Neuronal stem cell (in vitro differentiated cells): ENCODE measurements at regions not wholly inside any gene's neighbourhood (a gene's known extent, or its start where the extent isn't known, plus 50 kb on each side); places are given as distances from the start of the nearest gene placed in this dataset.

Experiments used
- DNase-seq: peaks from one replicate; pipeline ENCODE4 v3.0.0-alpha.2; 2013; ENCODE audit warnings: low spot score
- H2AFZ ChIP-seq: one replicate; pipeline ENCODE4 v1.6.1; 2013; ENCODE audit warnings: mild to moderate bottlenecking, low read length, inconsistent platforms
- H2AK5ac ChIP-seq: 2 replicates; pipeline ENCODE4 v1.6.1; 2013; ENCODE audit warnings: low read depth, mild to moderate bottlenecking, inconsistent platforms, low read length, moderate library complexity, mixed read lengths
- H2BK120ac ChIP-seq: 2 replicates; pipeline ENCODE4 v1.6.1; 2013; ENCODE audit warnings: low read depth, mild to moderate bottlenecking, inconsistent platforms, low read length, moderate library complexity, mixed read lengths
- H2BK12ac ChIP-seq: one replicate; pipeline ENCODE4 v1.6.1; 2013; ENCODE audit warnings: low read length, inconsistent platforms
- H2BK15ac ChIP-seq: 2 replicates; pipeline ENCODE4 v1.6.1; 2013; ENCODE audit warnings: mild to moderate bottlenecking, low read length, inconsistent platforms, mixed read lengths
- H2BK5ac ChIP-seq: one replicate; pipeline ENCODE4 v1.6.1; 2013; ENCODE audit warnings: inconsistent platforms, mild to moderate bottlenecking, low read length, moderate library complexity
- H3K14ac ChIP-seq: one replicate; pipeline ENCODE4 v1.6.1; 2013; ENCODE audit warnings: low read length, inconsistent platforms
- H3K18ac ChIP-seq: 2 replicates; pipeline ENCODE4 v1.6.1; 2013; ENCODE audit warnings: low read length, inconsistent platforms
- H3K23ac ChIP-seq: 2 replicates; pipeline ENCODE4 v1.6.1; 2013; ENCODE audit warnings: low read depth, mild to moderate bottlenecking, mixed read lengths, low read length, inconsistent platforms; ENCODE audit not compliant: poor library complexity
- H3K27ac ChIP-seq: replicated peaks from 3 replicates; pipeline ENCODE4 v1.5.1; 2013; ENCODE audit warnings: low read length, inconsistent platforms
- H3K27me3 ChIP-seq, 3 experiments: 2 replicates each; pipeline ENCODE4 v1.6.1; 2013; ENCODE audit warnings: low read length in 3 of 3, mild to moderate bottlenecking in 2 of 3, inconsistent platforms in 1 of 3, low read depth in 1 of 3, mixed read lengths in 1 of 3, moderate library complexity in 1 of 3; ENCODE audit not compliant: control insufficient read depth in 3 of 3, insufficient read depth in 3 of 3
- H3K36me3 ChIP-seq, 2 donors: replicated peaks in 1 of 2; 2 replicates each; pipeline ENCODE4 v1.6.1; 2013; ENCODE audit warnings: low read length in 2 of 2; ENCODE audit not compliant: control insufficient read depth in 2 of 2, insufficient read depth in 2 of 2
- H3K4ac ChIP-seq: 2 replicates; pipeline ENCODE4 v1.6.1; 2013; ENCODE audit warnings: inconsistent platforms, mild to moderate bottlenecking, low read length, moderate library complexity
- H3K4me1 ChIP-seq, 2 donors: 1 replicate in 1 of 2; 2 replicates in 1 of 2; pipeline ENCODE4 v1.6.1; 2013; ENCODE audit warnings: low read length in 2 of 2, low read depth in 1 of 2; ENCODE audit not compliant: control insufficient read depth in 2 of 2, insufficient read depth in 1 of 2
- H3K4me2 ChIP-seq: one replicate; pipeline ENCODE4 v1.6.1; 2013; ENCODE audit warnings: mild to moderate bottlenecking, low read length, inconsistent platforms; ENCODE audit not compliant: insufficient read depth, poor library complexity, severe bottlenecking
- H3K4me3 ChIP-seq, 2 donors: 2 replicates each; pipeline ENCODE4 v1.5.1; 2013; ENCODE audit warnings: low read length in 2 of 2, mild to moderate bottlenecking in 2 of 2, inconsistent platforms in 1 of 2, moderate library complexity in 1 of 2
- H3K79me1 ChIP-seq: one replicate; pipeline ENCODE4 v1.6.1; 2013; ENCODE audit warnings: low read depth, mild to moderate bottlenecking, inconsistent platforms, low read length, moderate library complexity
- H3K9ac ChIP-seq: one replicate; pipeline ENCODE4 v1.6.1; 2013; ENCODE audit warnings: mild to moderate bottlenecking, low read depth, low read length, inconsistent platforms; ENCODE audit not compliant: poor library complexity
- H3K9me3 ChIP-seq, 2 donors: replicated peaks in 1 of 2; 2 replicates each; pipeline versions ENCODE3 to v1.6.1; 2013; ENCODE audit warnings: low read length in 2 of 2, mild to moderate bottlenecking in 2 of 2, inconsistent platforms in 1 of 2, low read depth in 1 of 2, mixed read lengths in 1 of 2, moderate library complexity in 1 of 2; ENCODE audit not compliant: control insufficient read depth in 2 of 2, insufficient read depth in 1 of 2
- H4K8ac ChIP-seq: one replicate; pipeline ENCODE4 v1.6.1; 2013; ENCODE audit warnings: low read depth, mild to moderate bottlenecking, inconsistent platforms, low read length, moderate library complexity
- H4K91ac ChIP-seq: one replicate; pipeline ENCODE4 v1.6.1; 2013; ENCODE audit warnings: low read length, low read depth, mild to moderate bottlenecking, inconsistent platforms; ENCODE audit not compliant: poor library complexity
- WGBS, 2 donors: extraction: QIAGEN DNeasy Blood & Tissue Kit; methylation state at CpG; one replicate each; pipeline ENCODE4 v1.1.7; 2013; ENCODE audit warnings: missing lambda C conversion rate in 2 of 2, mixed read lengths in 1 of 2; ENCODE audit not compliant: insufficient read length in 2 of 2, insufficient replicate concordance in 1 of 2; ENCODE audit errors: extremely low coverage in 2 of 2; 5-methylcytosine and 5-hydroxymethylcytosine counted together

DNA sequence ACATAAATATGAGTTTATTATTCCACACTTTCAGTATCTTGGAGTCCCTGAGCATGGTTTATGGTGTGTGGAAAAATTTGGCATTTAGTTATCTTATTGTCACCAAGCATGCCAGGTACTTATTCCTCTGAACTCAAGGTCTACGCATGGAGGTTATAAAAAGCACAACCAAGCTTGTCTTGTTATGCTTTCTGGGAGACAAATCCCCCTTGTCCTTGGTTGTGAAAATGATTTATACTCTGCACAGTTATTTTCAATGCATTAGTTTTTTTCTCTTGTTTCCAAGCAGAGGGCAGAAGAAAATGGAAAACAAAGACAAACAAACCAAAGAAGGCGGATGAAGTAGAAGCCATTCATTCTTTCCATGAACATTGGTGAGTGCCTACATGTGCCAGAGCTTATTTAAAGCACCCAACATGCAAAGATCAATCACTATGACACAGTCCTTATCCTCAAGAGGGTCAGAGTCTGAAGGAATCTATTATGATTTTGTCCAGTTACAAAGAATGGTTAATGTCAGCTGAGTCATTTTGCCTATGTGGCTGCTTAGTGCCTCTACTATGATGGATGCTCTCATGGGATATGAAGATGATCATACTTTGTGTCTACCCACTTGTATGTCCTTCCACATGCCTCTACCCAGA, 323.1 kb downstream of the TENT4A start:
- Histone ChIP-seq H3K4ac (no peak overlapping the region), H3K9me3 (no peaks in the 10 kb centered on the region), H3K14ac (no peak overlapping the region), H4K8ac (no peak overlapping the region), H4K91ac (no peak overlapping the region), H2AK5ac (no peak overlapping the region), H2BK12ac (no peak overlapping the region), H3K27ac (no peak overlapping the region), H2BK15ac (no peak overlapping the region), H2BK5ac (no peak overlapping the region), H3K23ac (no peak overlapping the region), H3K4me3 (no peak overlapping the region), H3K4me1 (no peaks in the 10 kb centered on the region), H2AFZ (no peak overlapping the region), H3K18ac (no peak overlapping the region), H3K4me2 (no peak overlapping the region), H3K36me3 (no peaks in the 10 kb centered on the region), H2BK120ac (no peak overlapping the region), H3K9ac (no peak overlapping the region), H3K79me1 (no peaks in the 10 kb centered on the region), H3K27me3 (no peaks in the 10 kb centered on the region)
- WGBS, 2 donors, result no CpG with 5 or more reads among the region's 2 CpGs
- no peak for DNase-seq

- Histone ChIP-seq H3K27me3 (no peaks in the 10 kb centered on the region), H4K8ac (no peak overlapping the region), H3K23ac (no peak overlapping the region), H3K4me3 (no peak overlapping the region), H3K9ac (no peak overlapping the region), H3K4me2 (no peak overlapping the region), H3K18ac (no peak overlapping the region), H3K36me3 (no peaks in the 10 kb centered on the region), H3K79me1 (no peaks in the 10 kb centered on the region), H3K27ac (no peak overlapping the region), H2AK5ac (no peak overlapping the region), H3K4ac (no peak overlapping the region), H2BK12ac (no peak overlapping the region), H2AFZ (no peak overlapping the region), H3K9me3 (no peaks in the 10 kb centered on the region), H2BK15ac (no peak overlapping the region), H4K91ac (no peak overlapping the region), H2BK120ac (no peak overlapping the region), H3K4me1 (no peaks in the 10 kb centered on the region), H2BK5ac (no peak overlapping the region), H3K14ac (no peak overlapping the region)
- no peak for DNase-seq
- no CpG with 5 or more reads among the region's 4 CpGs for WGBS, 2 donors
These were observed 325.8 kb downstream of the TENT4A start for GRCh38 chr5:7039074-7039473.

GRCh38 chr5:7040111-7040510, 326.9 kb downstream of the TENT4A start:
- H2AK5ac ChIP-seq, result no peak overlapping the region
- no peak overlapping the region for H4K8ac ChIP-seq
- H2AFZ ChIP-seq, result no peak overlapping the region
- no peak for DNase-seq
- no peaks in the 10 kb centered on the region for H3K4me1 ChIP-seq
- H3K4me3 ChIP-seq, result no peak overlapping the region
- H2BK15ac ChIP-seq, result no peak overlapping the region
- H4K91ac ChIP-seq, result no peak overlapping the region
- H3K14ac ChIP-seq, result no peak overlapping the region
- H3K18ac ChIP-seq, result no peak overlapping the region
- H3K27me3 ChIP-seq, result no peaks in the 10 kb centered on the region
- no CpG with 5 or more reads among the region's 2 CpGs for WGBS, 2 donors
- no peak overlapping the region for H2BK5ac ChIP-seq
- H3K27ac ChIP-seq, result no peak overlapping the region
- no peaks in the 10 kb centered on the region for H3K36me3 ChIP-seq
- H2BK12ac ChIP-seq, result no peak overlapping the region
- no peaks in the 10 kb centered on the region for H3K79me1 ChIP-seq
- H3K9me3 ChIP-seq, result no peaks in the 10 kb centered on the region
- H2BK120ac ChIP-seq, result no peak overlapping the region
- no peak overlapping the region for H3K23ac ChIP-seq
- no peak overlapping the region for H3K4me2 ChIP-seq
- no peak overlapping the region for H3K9ac ChIP-seq
- no peak overlapping the region for H3K4ac ChIP-seq

GRCh38 chr5:7043797-7044196, 330.6 kb downstream of the TENT4A start:
- Histone ChIP-seq H3K27me3 (no peaks in the 10 kb centered on the region), H2BK15ac (no peak overlapping the region), H3K79me1 (no peaks in the 10 kb centered on the region), H2AFZ (no peak overlapping the region), H3K14ac (no peak overlapping the region), H3K4me1 (no peaks in the 10 kb centered on the region), H3K36me3 (no peaks in the 10 kb centered on the region), H4K91ac (no peak overlapping the region), H3K9me3 (no peaks in the 10 kb centered on the region), H3K23ac (no peak overlapping the region), H3K4me3 (no peak overlapping the region), H2BK120ac (no peak overlapping the region), H2BK12ac (no peak overlapping the region), H4K8ac (no peak overlapping the region), H3K4ac (no peak overlapping the region), H2AK5ac (no peak overlapping the region), H3K9ac (no peak overlapping the region), H3K18ac (no peak overlapping the region), H2BK5ac (no peak overlapping the region), H3K4me2 (no peak overlapping the region), H3K27ac (no peak overlapping the region)
- no peak for DNase-seq
- no CpG with 5 or more reads among the region's 6 CpGs for WGBS, 2 donors
